Gastroesophageal sphincter (tissue), 3 donors: ENCODE measurements at regions not wholly inside any gene's neighbourhood (a gene's known extent, or its start where the extent isn't known, plus 50 kb on each side); places are given as distances from the start of the nearest gene placed in this dataset.

Source experiments
- CTCF ChIP-seq, 4 experiments: fragments of 200-600 bp in 2 of 4; fragments of 450-650 bp in 2 of 4; sonication (generic) in 1 of 4; IDR thresholded peaks; one replicate each; pipeline ENCODE4 v1.5.1; 2017 to 2019; ENCODE audit warnings: antibody characterized with exemption in 4 of 4, mild to moderate bottlenecking in 2 of 4, moderate library complexity in 2 of 4
- EP300 ChIP-seq: sonication (generic); formaldehyde crosslinking; IDR thresholded peaks from one replicate; pipeline ENCODE4 v1.6.1; 2017; ENCODE audit warnings: antibody characterized with exemption, mild to moderate bottlenecking
- POLR2AphosphoS5 ChIP-seq: sonication (generic); formaldehyde crosslinking; IDR thresholded peaks from one replicate; pipeline ENCODE4 v1.6.1; 2017; ENCODE audit warnings: antibody characterized with exemption

GRCh38 chr3:17931131-17931530, 188.7 kb upstream of the TBC1D5 start:
- no peak for TF ChIP-seq CTCF (IDR thresholded peaks at IDR 0.05)
- TF ChIP-seq POLR2AphosphoS5, result no peak
- no peak for TF ChIP-seq EP300
